Astrocyte (in vitro differentiated cells and primary cell): ENCODE measurements at regions not wholly inside any gene's neighbourhood (a gene's known extent, or its start where the extent isn't known, plus 50 kb on each side); places are given as distances from the start of the nearest gene placed in this dataset.

ENCODE experiments used
- EZH2 ChIP-seq: IDR thresholded peaks from 2 replicates; pipeline ENCODE4 v1.6.1; 2012; ENCODE audit warnings: mild to moderate bottlenecking, low read length, inconsistent platforms; ENCODE audit not compliant: insufficient read depth
- TF ChIP-seq, protein P1 (sequence below): IDR thresholded peaks from 2 replicates; pipeline ENCODE4 v1.5.1; 2011; ENCODE audit warnings: low read depth, mild to moderate bottlenecking, inconsistent platforms, low read length, moderate library complexity; ENCODE audit not compliant: insufficient read depth

DNA sequence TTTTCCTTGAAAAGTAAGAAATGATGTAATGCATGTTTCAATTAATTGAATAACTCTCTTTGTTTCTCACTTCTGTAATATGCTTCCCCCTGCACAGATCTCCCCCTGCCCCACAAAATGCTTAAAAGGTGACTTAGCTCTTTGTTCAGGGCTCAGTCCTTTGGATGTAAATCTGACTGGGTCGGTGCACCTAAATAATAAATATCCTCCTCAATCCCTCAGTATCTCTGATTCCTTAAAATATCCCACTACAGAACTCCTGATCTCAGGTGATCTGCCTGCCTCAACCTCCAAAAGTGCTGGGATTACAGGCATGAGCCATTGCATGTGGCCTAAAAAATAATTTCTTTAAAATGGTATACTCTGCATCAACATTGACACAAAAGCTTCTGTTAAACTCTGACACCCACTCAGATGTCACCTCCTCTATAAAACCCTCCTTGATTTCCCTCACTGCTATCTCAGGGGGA is 107.0 kb downstream of the ZNF429 start:
- TF ChIP-seq, protein P1, sequence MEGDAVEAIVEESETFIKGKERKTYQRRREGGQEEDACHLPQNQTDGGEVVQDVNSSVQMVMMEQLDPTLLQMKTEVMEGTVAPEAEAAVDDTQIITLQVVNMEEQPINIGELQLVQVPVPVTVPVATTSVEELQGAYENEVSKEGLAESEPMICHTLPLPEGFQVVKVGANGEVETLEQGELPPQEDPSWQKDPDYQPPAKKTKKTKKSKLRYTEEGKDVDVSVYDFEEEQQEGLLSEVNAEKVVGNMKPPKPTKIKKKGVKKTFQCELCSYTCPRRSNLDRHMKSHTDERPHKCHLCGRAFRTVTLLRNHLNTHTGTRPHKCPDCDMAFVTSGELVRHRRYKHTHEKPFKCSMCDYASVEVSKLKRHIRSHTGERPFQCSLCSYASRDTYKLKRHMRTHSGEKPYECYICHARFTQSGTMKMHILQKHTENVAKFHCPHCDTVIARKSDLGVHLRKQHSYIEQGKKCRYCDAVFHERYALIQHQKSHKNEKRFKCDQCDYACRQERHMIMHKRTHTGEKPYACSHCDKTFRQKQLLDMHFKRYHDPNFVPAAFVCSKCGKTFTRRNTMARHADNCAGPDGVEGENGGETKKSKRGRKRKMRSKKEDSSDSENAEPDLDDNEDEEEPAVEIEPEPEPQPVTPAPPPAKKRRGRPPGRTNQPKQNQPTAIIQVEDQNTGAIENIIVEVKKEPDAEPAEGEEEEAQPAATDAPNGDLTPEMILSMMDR, result no peak
- no peak for TF ChIP-seq EZH2
